GM21515 (cell line): ENCODE measurements at regions not wholly inside any gene's neighbourhood (a gene's known extent, or its start where the extent isn't known, plus 50 kb on each side); places are given as distances from the start of the nearest gene placed in this dataset.

Experiments
- ATAC-seq: cut with Tn5 transposase; IDR thresholded peaks from one replicate; pipeline ENCODE4 v1.9.1; 2021; ENCODE audit not compliant: unreplicated experiment

- no peak for ATAC-seq
These were observed 58.5 kb upstream of the PRICKLE1 start for GRCh38 chr12:42648061-42648460.

DNA sequence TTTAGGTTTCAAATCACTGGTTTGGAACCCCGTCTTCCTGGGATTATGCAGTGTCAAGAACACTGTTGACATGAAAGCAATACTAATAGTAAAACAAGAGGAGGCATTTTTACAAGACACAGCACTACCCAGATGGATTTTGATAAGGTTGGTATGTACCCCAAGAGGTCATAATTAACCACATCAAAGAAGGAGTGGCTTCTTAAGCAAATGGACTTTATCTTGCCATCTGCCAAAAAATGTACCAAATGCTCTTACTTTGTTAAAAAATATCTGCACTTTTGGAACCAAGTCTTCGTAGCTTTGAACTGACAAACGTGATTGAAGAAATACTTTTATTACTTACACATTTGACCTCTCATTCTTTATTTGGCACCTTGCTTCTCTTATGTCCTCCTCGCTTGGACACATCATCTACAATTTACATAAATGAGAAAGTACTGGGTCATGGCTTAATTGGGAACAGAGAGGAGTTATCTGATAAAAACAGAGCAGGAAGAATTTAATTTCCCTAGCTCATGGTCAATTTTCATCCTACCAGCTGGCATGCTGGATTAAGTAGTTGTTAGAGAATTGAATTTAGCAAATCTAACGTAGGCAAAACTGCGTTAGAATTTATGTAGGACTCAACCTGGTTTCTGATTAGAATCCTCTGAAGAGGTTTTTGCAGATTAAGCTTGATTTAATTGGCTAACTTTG, 54.5 kb upstream of the PRICKLE1 start:
- no peak for ATAC-seq

DNA sequence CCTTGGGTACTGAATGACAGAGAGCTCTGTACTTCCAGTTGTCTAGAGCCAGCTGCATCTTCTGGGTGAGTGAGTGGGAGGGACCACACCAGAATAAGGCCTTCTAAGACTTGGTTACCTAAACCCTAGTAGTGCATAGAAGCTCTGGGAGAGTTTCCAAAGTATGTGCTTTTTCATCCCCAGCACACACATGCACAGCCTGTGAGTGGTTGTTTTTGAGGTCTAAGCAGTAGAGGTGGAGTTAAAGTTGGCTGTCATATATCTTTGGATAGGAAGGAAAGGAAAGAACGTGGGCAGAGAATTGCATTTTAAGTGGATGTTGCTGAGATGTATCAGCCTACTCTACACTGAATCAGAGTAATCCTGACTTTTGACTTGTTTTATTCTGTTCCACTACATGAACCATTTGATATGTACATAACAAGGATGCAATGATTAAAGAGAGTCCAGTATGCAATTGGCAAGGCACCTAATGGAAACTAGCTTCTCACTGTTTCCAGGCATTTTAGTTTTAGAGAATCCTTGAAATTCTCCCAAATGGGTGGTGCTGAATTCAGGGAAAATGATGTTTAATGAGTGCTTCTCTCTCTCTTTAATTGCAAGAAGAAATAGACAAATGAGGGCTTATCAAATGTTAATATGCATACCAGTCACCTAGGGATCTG, 51.8 kb upstream of the PRICKLE1 start:
- no peak for ATAC-seq

DNA sequence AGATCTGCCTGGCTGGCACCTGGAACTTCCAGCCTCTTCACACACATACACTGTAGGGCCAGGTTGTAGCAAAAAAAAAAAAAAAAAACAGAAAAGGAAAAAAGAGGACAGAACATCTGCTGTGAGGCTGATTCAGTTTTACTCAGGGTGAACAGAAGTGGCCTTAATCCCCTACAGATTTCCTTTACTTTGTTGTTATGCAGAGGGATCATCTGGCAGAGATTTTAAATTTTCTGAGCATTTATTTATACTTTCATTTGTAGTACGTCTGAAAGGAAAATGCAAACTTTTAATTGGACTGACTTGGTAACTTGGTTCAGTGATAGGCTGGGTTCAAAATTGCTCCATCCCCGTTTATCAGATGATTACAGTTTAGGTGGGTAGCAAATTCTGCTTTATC, 50.8 kb upstream of the PRICKLE1 start:
- ATAC-seq, result no peak

GRCh38 chr12:42639556-42639955, 50.0 kb upstream of the PRICKLE1 start:
- no peak for ATAC-seq
